ENCODE measurements at regions not wholly inside any gene's neighbourhood (a gene's known extent, or its start where the extent isn't known, plus 50 kb on each side); places are given as distances from the start of the nearest gene placed in this dataset.

GRCh38 chr2:18169893-18170175 lies 291.4 kb downstream of the KCNS3 start:
- no peak for DNase-seq (ENCODE audit: low read depth)
- no peak for TF ChIP-seq CTCF (IDR thresholded peaks at IDR 0.05; ENCODE audit: low read length, missing control alignments)
- no peak overlapping the region for H3K4me3 ChIP-seq (replicated peaks; ENCODE audit: low read depth, low read length)

GRCh38 chr2:18169121-18169892 lies 290.8 kb downstream of the KCNS3 start:
- no peak for DNase-seq (ENCODE audit: low read depth)
- no peak for TF ChIP-seq CTCF (IDR thresholded peaks at IDR 0.05; ENCODE audit: low read length, missing control alignments)
- H3K4me3 ChIP-seq (replicated peaks; ENCODE audit: low read depth, low read length), result no peak overlapping the region

GRCh38 chr2:18167871-18168270 lies 289.4 kb downstream of the KCNS3 start:
- no peak for DNase-seq (ENCODE audit: low read depth)

GRCh38 chr2:18161681-18162080 lies 283.2 kb downstream of the KCNS3 start:
- no peak overlapping the region for H3K4me3 ChIP-seq (replicated peaks; ENCODE audit: low read depth, low read length)
- no peak for DNase-seq (ENCODE audit: low read depth)
- no peak for TF ChIP-seq CTCF (IDR thresholded peaks at IDR 0.05; ENCODE audit: low read length, missing control alignments)

More at GRCh38 chr2:18167871-18168270, 289.4 kb downstream of the KCNS3 start:
- TF ChIP-seq CTCF (IDR thresholded peaks at IDR 0.05; ENCODE audit: low read length, missing control alignments), result no peak
- no peak overlapping the region for H3K4me3 ChIP-seq (replicated peaks; ENCODE audit: low read depth, low read length)

- no peak for DNase-seq (ENCODE audit: low read depth)
- TF ChIP-seq CTCF (IDR thresholded peaks at IDR 0.05; ENCODE audit: low read length, missing control alignments), result no peak
- H3K4me3 ChIP-seq (replicated peaks; ENCODE audit: low read depth, low read length), result no peak overlapping the region
Observed at GRCh38 chr2:18159896-18160295, 281.4 kb downstream of the KCNS3 start.

GRCh38 chr2:18156421-18156820 lies 278.0 kb downstream of the KCNS3 start:
- no peak for TF ChIP-seq CTCF (IDR thresholded peaks at IDR 0.05; ENCODE audit: low read length, missing control alignments)
- no peak overlapping the region for H3K4me3 ChIP-seq (replicated peaks; ENCODE audit: low read depth, low read length)
- DNase-seq (ENCODE audit: low read depth), result no peak

GRCh38 chr2:18156002-18156401 lies 277.5 kb downstream of the KCNS3 start:
- H3K4me3 ChIP-seq (replicated peaks; ENCODE audit: low read depth, low read length), result no peak overlapping the region
- DNase-seq (ENCODE audit: low read depth), result no peak
- TF ChIP-seq CTCF (IDR thresholded peaks at IDR 0.05; ENCODE audit: low read length, missing control alignments), result no peak

All from fibroblast of pulmonary artery (primary cell).